H9 (cell line): ENCODE measurements at regions not wholly inside any gene's neighbourhood (a gene's known extent, or its start where the extent isn't known, plus 50 kb on each side); places are given as distances from the start of the nearest gene placed in this dataset.
"Not testable (repeated sequence)": the region's sequence is repeated elsewhere in the genome, so short reads cannot be mapped to it uniquely, and the experiment has no call there.

ENCODE experiments used
- DNase-seq: peaks from one replicate; pipeline ENCODE4 v3.0.0-alpha.2; 2017
- H2AFZ ChIP-seq: one replicate; pipeline ENCODE4 v1.6.1; 2013; ENCODE audit warnings: mild to moderate bottlenecking, low read length, control low read depth, moderate library complexity
- H2AK5ac ChIP-seq: 2 replicates; pipeline ENCODE4 v1.6.1; 2013; ENCODE audit warnings: low read length, control low read depth, mixed read lengths; ENCODE audit not compliant: insufficient read length
- H2BK120ac ChIP-seq: one replicate; pipeline ENCODE4 v1.6.1; 2013; ENCODE audit warnings: low read depth, mild to moderate bottlenecking, low read length, control low read depth, inconsistent platforms; ENCODE audit not compliant: poor library complexity, severe bottlenecking
- H2BK12ac ChIP-seq: 2 replicates; pipeline ENCODE4 v1.6.1; 2013; ENCODE audit warnings: low read length, control low read depth, mixed read lengths, low read depth; ENCODE audit not compliant: insufficient read length
- H2BK15ac ChIP-seq: 2 replicates; pipeline ENCODE4 v1.6.1; 2013; ENCODE audit warnings: low read depth, low read length, control low read depth
- H2BK20ac ChIP-seq: one replicate; pipeline ENCODE4 v1.6.1; 2013; ENCODE audit warnings: low read depth, mild to moderate bottlenecking, low read length, control low read depth, inconsistent platforms; ENCODE audit not compliant: poor library complexity, severe bottlenecking
- H2BK5ac ChIP-seq: 2 replicates; pipeline ENCODE4 v1.6.1; 2013; ENCODE audit warnings: low read length, control low read depth, mixed read lengths; ENCODE audit not compliant: insufficient read length
- H3K14ac ChIP-seq: 2 replicates; pipeline ENCODE4 v1.6.1; 2013; ENCODE audit warnings: low read length, control low read depth; ENCODE audit not compliant: insufficient read depth
- H3K18ac ChIP-seq: 2 replicates; pipeline ENCODE4 v1.6.1; 2013; ENCODE audit warnings: low read depth, mild to moderate bottlenecking, mixed read lengths, low read length, control low read depth; ENCODE audit not compliant: insufficient read length
- H3K23ac ChIP-seq: 2 replicates; pipeline ENCODE4 v1.6.1; 2013; ENCODE audit warnings: low read length, control low read depth, mixed read lengths, low read depth; ENCODE audit not compliant: insufficient read length
- H3K23me2 ChIP-seq: 2 replicates; pipeline ENCODE4 v1.6.1; 2013; ENCODE audit warnings: low read depth, mild to moderate bottlenecking, mixed read lengths, low read length, control low read depth; ENCODE audit not compliant: insufficient read length, poor library complexity, severe bottlenecking
- H3K27ac ChIP-seq: 2 replicates; pipeline ENCODE4 v1.5.1; 2013; ENCODE audit warnings: low read length, control low read depth, mixed read lengths, low read depth; ENCODE audit not compliant: insufficient read length
- H3K27me3 ChIP-seq: 2 replicates; pipeline ENCODE4 v1.6.1; 2013; ENCODE audit warnings: low read length, control low read depth, inconsistent platforms; ENCODE audit not compliant: insufficient read depth
- H3K4ac ChIP-seq: 2 replicates; pipeline ENCODE4 v1.6.1; 2013; ENCODE audit warnings: low read depth, mild to moderate bottlenecking, control low read depth, inconsistent platforms, low read length, moderate library complexity
- H3K4me1 ChIP-seq: 2 replicates; pipeline ENCODE4 v1.6.1; 2013; ENCODE audit warnings: low read length, control low read depth, inconsistent platforms; ENCODE audit not compliant: insufficient read depth
- H3K4me2 ChIP-seq: 2 replicates; pipeline ENCODE4 v1.6.1; 2013; ENCODE audit warnings: low read length, control low read depth, mixed read lengths; ENCODE audit not compliant: insufficient read length, insufficient read depth
- H3K56ac ChIP-seq: 2 replicates; pipeline ENCODE4 v1.6.1; 2013; ENCODE audit warnings: low read depth, mild to moderate bottlenecking, mixed read lengths, low read length, control low read depth; ENCODE audit not compliant: insufficient read length
- H3K79me1 ChIP-seq: 2 replicates; pipeline ENCODE4 v1.6.1; 2013; ENCODE audit warnings: low read depth, mild to moderate bottlenecking, moderate library complexity, low read length, control low read depth, inconsistent platforms; ENCODE audit not compliant: insufficient read depth, poor library complexity, severe bottlenecking
- H3K79me2 ChIP-seq: 2 replicates; pipeline ENCODE4 v1.6.1; 2013; ENCODE audit warnings: low read length, control low read depth, inconsistent platforms; ENCODE audit not compliant: insufficient read depth
- H3K9ac ChIP-seq: 2 replicates; pipeline ENCODE4 v1.6.1; 2013; ENCODE audit warnings: low read length, control low read depth, mixed read lengths; ENCODE audit not compliant: insufficient read length; ENCODE audit errors: extremely low read depth
- H3K9me3 ChIP-seq: one replicate; pipeline ENCODE4 v1.6.1; 2013; ENCODE audit warnings: low read depth, low read length, inconsistent platforms; ENCODE audit not compliant: control insufficient read depth
- H3T11ph ChIP-seq: one replicate; pipeline ENCODE4 v1.6.1; 2013; ENCODE audit warnings: mild to moderate bottlenecking, low read length, control low read depth, inconsistent platforms
- H4K20me1 ChIP-seq: one replicate; pipeline ENCODE4 v1.6.1; 2013; ENCODE audit not compliant: control insufficient read depth, insufficient read length, insufficient read depth
- H4K5ac ChIP-seq: 2 replicates; pipeline ENCODE4 v1.6.1; 2013; ENCODE audit warnings: low read depth, mild to moderate bottlenecking, mixed read lengths, low read length, control low read depth; ENCODE audit not compliant: insufficient read length
- H4K8ac ChIP-seq: replicated peaks from 2 replicates; pipeline ENCODE4 v1.6.1; 2013; ENCODE audit warnings: low read length, control low read depth, mixed read lengths, low read depth; ENCODE audit not compliant: insufficient read length
- H4K91ac ChIP-seq: 2 replicates; pipeline ENCODE4 v1.6.1; 2013; ENCODE audit warnings: low read depth, mild to moderate bottlenecking, moderate library complexity, mixed read lengths, low read length, control low read depth; ENCODE audit not compliant: insufficient read length
- H3K27ac Mint-ChIP-seq, 3 experiments: 2 replicates in 2 of 3; 3 replicates in 1 of 3; pipeline ENCODE4 v1.8.0; 2020 to 2021; ENCODE audit warnings: mixed read lengths in 3 of 3, mild to moderate bottlenecking in 1 of 3, moderate library complexity in 1 of 3
- H3K27me3 Mint-ChIP-seq: 2 replicates; pipeline ENCODE4 v1.8.0; 2021; ENCODE audit warnings: low read depth, mild to moderate bottlenecking, moderate library complexity, mixed read lengths
- H3K36me3 Mint-ChIP-seq, 3 experiments: 2 replicates in 2 of 3; 3 replicates in 1 of 3; pipeline ENCODE4 v1.8.0; 2020 to 2021; ENCODE audit warnings: low read depth in 3 of 3, mixed read lengths in 3 of 3; ENCODE audit not compliant: insufficient read depth in 1 of 3
- H3K4me1 Mint-ChIP-seq, 2 experiments: 2 replicates each; pipeline ENCODE4 v1.8.0; 2020; ENCODE audit warnings: mixed read lengths in 2 of 2
- H3K4me3 Mint-ChIP-seq, 2 experiments: 2 replicates in 1 of 2; 3 replicates in 1 of 2; pipeline ENCODE4 v1.8.0; 2020 to 2021; ENCODE audit warnings: mild to moderate bottlenecking in 2 of 2, mixed read lengths in 2 of 2, moderate library complexity in 1 of 2
- H3K9me3 Mint-ChIP-seq, 2 experiments: 2 replicates in 1 of 2; 3 replicates in 1 of 2; pipeline ENCODE4 v1.8.0; 2020; ENCODE audit warnings: mild to moderate bottlenecking in 2 of 2, mixed read lengths in 2 of 2, moderate library complexity in 1 of 2
- CTCF ChIP-seq: fragments of 200-600 bp; sonication (generic); conservative IDR thresholded peaks from 3 replicates; pipeline ENCODE4 v1.8.0; 2021; ENCODE audit warnings: antibody characterized with exemption, mild to moderate bottlenecking
- WGBS: extraction: QIAGEN DNeasy Blood & Tissue Kit; methylation state at CpG from one replicate; pipeline ENCODE4 v1.1.7; 2013; ENCODE audit warnings: missing lambda C conversion rate, low lambda C conversion rate, mixed read lengths; ENCODE audit not compliant: insufficient read length; ENCODE audit errors: extremely low coverage; 5-methylcytosine and 5-hydroxymethylcytosine counted together

DNA sequence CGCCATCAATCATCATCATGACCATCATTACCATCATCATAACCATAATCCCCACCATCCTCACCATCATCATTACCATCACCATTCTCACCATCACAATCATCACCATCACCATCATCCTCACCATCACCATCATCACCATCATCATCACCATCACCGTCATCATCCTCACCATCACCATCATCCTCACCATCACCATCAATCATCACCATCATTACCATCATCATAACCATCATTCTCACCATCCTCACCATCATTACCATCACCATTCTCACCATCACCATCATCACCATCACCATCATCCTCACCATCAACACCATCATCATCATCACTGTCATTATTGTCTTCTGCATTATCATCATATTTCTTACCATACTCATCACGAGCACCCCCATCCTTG is 245.5 kb downstream of the ADGRD1 start:
- Histone ChIP-seq H2BK12ac (no peak overlapping the region), H4K20me1 (no peaks in the 10 kb centered on the region), H3K23me2 (no peaks in the 10 kb centered on the region), H3K4me1 (no peaks in the 10 kb centered on the region), H4K91ac (no peak overlapping the region), H4K5ac (no peak overlapping the region), H3K9me3 (no peaks in the 10 kb centered on the region), H3K4ac (no peak overlapping the region), H3T11ph (no peak overlapping the region), H4K8ac (peak overlapping the region; percentile 27), H2BK15ac (no peak overlapping the region), H3K56ac (peak overlapping the region; percentile 19), H3K9ac (no peak overlapping the region), H2BK5ac (no peak overlapping the region), H2AFZ (no peak overlapping the region), H2BK20ac (no peak overlapping the region), H3K79me2 (no peaks in the 10 kb centered on the region), H3K27me3 (no peaks in the 10 kb centered on the region), H3K18ac (no peak overlapping the region), H3K79me1 (no peaks in the 10 kb centered on the region), H3K27ac (no peak overlapping the region), H3K23ac (no peak overlapping the region), H3K4me2 (no peak overlapping the region), H2BK120ac (no peak overlapping the region), H3K14ac (no peak overlapping the region), H2AK5ac (no peak overlapping the region)
- H3K27ac Mint-ChIP-seq, result no peak overlapping the region
- H3K27me3 Mint-ChIP-seq, result peaks cover 23% of the 10 kb centered on the region
- TF ChIP-seq CTCF, result no peak
- no peak overlapping the region for H3K4me3 Mint-ChIP-seq
- H3K36me3 Mint-ChIP-seq, result no peaks in the 10 kb centered on the region
- WGBS, result 100% methylated on average over 3 of the region's 3 CpGs
- no peaks in the 10 kb centered on the region for H3K4me1 Mint-ChIP-seq
- no peak for DNase-seq
- H3K9me3 Mint-ChIP-seq, result no peaks in the 10 kb centered on the region; a peak in 2 of 5 replicates

DNA sequence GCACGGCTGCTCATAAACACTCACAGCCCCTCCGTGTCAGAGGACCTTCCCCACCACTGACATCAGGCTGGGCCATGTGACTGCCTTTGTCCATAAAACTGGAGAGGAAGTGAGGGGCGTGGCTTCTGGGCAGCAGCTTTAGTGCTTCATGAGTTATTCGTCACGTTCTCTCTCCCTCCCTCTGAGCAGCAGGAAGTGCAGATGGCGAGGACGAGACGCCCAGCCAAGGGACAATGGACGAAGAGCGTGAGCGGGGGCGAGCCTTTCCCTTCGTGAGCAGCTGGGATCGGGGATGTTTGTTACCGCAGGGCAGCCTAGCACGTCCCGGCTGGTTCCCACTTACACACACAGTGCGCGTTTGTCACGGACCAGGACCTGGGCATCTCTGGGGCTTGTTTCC is 248.2 kb downstream of the ADGRD1 start:
- not testable (repeated sequence) for H3K4ac ChIP-seq, H3K23me2 ChIP-seq, H3K27me3 ChIP-seq, H3K9me3 Mint-ChIP-seq, H3K4me1 ChIP-seq, H3K14ac ChIP-seq, H2AK5ac ChIP-seq, H2BK5ac ChIP-seq, H3K27ac Mint-ChIP-seq, H4K5ac ChIP-seq, H3T11ph ChIP-seq, H3K9ac ChIP-seq, H3K56ac ChIP-seq, H4K91ac ChIP-seq, H2BK15ac ChIP-seq, H3K4me2 ChIP-seq, H3K27ac ChIP-seq, H2BK12ac ChIP-seq, H3K36me3 Mint-ChIP-seq, H3K23ac ChIP-seq, H3K4me1 Mint-ChIP-seq, H3K9me3 ChIP-seq, H4K20me1 ChIP-seq, H3K79me1 ChIP-seq, H3K79me2 ChIP-seq, H2BK120ac ChIP-seq, H2BK20ac ChIP-seq, H2AFZ ChIP-seq, H3K18ac ChIP-seq, DNase-seq, H3K4me3 Mint-ChIP-seq, H4K8ac ChIP-seq
- WGBS, result no CpG with 5 or more reads among the region's 20 CpGs
- H3K27me3 Mint-ChIP-seq, result peaks cover 11% of the 10 kb centered on the region
